A673 (cell line): ENCODE measurements at regions not wholly inside any gene's neighbourhood (a gene's known extent, or its start where the extent isn't known, plus 50 kb on each side); places are given as distances from the start of the nearest gene placed in this dataset.

ENCODE experiments used
- CTCF ChIP-seq: fragments of 300-800, 200-600 bp; sonication (generic); conservative IDR thresholded peaks from 2 replicates; pipeline ENCODE4 v1.5.1; 2017; ENCODE audit warnings: low read depth, mild to moderate bottlenecking, antibody characterized with exemption, low read length, moderate library complexity, mixed read lengths
- EZH2 ChIP-seq: fragments of 200-600 bp; sonication (generic); IDR thresholded peaks from 2 replicates; pipeline ENCODE4 v1.6.1; 2017; ENCODE audit warnings: borderline replicate concordance, low read depth, mild to moderate bottlenecking, mixed read lengths, antibody characterized with exemption, low read length; ENCODE audit not compliant: poor library complexity, severe bottlenecking

DNA sequence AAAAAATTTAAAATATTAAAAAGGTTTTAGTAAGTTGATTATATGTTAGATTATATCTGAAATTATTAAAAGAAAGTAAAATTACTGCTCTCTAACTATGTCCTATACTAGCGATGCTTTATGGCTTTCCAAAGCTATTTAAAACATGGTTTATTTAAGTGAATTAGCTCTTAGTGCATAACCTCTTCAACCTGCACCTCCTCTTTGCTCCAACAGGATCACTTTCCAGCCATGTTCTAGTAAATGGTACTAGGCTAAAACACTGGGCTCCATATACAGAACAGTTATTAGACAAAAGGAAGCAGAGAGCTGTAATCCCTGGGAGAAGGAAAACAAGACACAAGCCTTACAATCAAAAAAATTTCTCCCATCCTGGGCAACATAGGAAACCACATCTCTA, 314.9 kb upstream of the ECI2 start:
- TF ChIP-seq CTCF (no peak), EZH2 (no peak)
